ENCODE measurements at regions not wholly inside any gene's neighbourhood (a gene's known extent, or its start where the extent isn't known, plus 50 kb on each side); places are given as distances from the start of the nearest gene placed in this dataset.

DNA sequence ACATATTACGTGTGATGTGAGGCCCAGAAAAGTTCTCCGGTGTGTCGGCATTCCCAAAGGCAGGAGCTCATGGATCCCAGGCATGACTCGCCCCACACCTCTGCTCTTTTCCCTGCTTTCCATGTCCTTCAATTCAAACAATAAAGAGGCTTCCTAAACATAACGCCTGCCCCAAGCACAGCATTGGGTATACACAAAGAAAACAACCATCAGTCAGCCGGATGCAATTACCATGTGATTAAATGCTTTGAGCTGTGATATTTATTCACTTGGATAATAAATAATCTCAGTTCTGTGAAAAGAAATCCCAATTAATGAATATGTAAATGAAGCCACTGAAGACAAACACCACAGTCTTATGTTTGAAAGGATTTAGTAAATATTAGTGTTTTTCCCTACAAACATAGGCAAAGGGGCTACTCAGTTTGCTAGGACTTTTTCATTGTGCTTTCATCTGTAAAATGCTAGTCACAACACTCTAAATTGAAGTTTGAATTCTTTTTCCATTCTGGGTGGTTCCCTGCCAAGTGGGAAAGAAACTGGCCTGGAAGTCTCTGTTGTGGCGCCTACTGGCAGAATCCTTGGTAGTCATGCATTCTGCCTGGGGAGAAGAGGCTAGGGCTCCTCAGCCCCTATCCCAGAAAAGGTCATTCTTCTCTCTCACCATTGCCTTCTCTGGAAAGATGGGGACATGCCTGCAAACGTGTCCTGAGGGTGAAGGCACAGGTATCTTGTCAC lies 144.7 kb downstream of the COL6A3 start:
- no peaks in the 10 kb centered on the region for H3K27me3 ChIP-seq (ENCODE audit: insufficient read depth, low read length)
- H3K9me3 ChIP-seq (ENCODE audit: insufficient read depth, low read depth, low read length), result no peaks in the 10 kb centered on the region
- no peak overlapping the region for H3K4me3 ChIP-seq (ENCODE audit: low read length)
- no peaks in the 10 kb centered on the region for H3K36me3 ChIP-seq (ENCODE audit: insufficient read depth, low read depth, low read length)
- H3K4me1 ChIP-seq (ENCODE audit: insufficient read depth, low read length), result no peaks in the 10 kb centered on the region
- H3K27ac ChIP-seq (ENCODE audit: low read length), result no peak overlapping the region
- no peak overlapping the region for H3K9ac ChIP-seq (ENCODE audit: low read depth, low read length)

DNA sequence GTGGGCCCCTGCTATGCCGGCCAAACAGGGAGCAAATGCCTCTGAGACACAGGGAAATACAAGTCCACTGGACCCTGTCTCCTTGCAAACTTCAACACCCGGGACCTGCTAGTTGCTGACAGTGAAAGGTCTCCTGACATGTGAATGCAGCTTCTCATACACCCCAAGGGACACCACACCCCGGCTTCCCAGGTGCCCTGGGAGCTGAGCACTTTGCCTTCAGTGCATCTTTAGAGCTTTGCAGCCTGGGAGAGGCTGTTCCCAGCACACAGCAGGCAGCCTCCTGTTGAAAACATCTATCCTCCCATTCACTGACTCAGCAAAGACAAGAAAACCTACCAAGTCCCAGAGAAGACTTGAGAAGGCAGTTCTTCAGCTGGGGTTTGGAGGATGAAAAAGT lies 143.4 kb downstream of the COL6A3 start:
- no peaks in the 10 kb centered on the region for H3K4me1 ChIP-seq (ENCODE audit: insufficient read depth, low read length)
- H3K4me3 ChIP-seq (ENCODE audit: low read length), result no peak overlapping the region
- no peaks in the 10 kb centered on the region for H3K9me3 ChIP-seq (ENCODE audit: insufficient read depth, low read depth, low read length)
- H3K27me3 ChIP-seq (ENCODE audit: insufficient read depth, low read length), result no peaks in the 10 kb centered on the region
- no peak overlapping the region for H3K9ac ChIP-seq (ENCODE audit: low read depth, low read length)
- H3K36me3 ChIP-seq (ENCODE audit: insufficient read depth, low read depth, low read length), result no peaks in the 10 kb centered on the region
- no peak overlapping the region for H3K27ac ChIP-seq (ENCODE audit: low read length)

- no peaks in the 10 kb centered on the region for H3K27me3 ChIP-seq (ENCODE audit: insufficient read depth, low read length)
- no peaks in the 10 kb centered on the region for H3K9me3 ChIP-seq (ENCODE audit: insufficient read depth, low read depth, low read length)
- H3K9ac ChIP-seq (ENCODE audit: low read depth, low read length), result no peak overlapping the region
- H3K36me3 ChIP-seq (ENCODE audit: insufficient read depth, low read depth, low read length), result no peaks in the 10 kb centered on the region
- H3K4me3 ChIP-seq (ENCODE audit: low read length), result no peak overlapping the region
- H3K4me1 ChIP-seq (ENCODE audit: insufficient read depth, low read length), result no peaks in the 10 kb centered on the region
- H3K27ac ChIP-seq (ENCODE audit: low read length), result no peak overlapping the region
Observed at GRCh38 chr2:237271698-237272652, 142.0 kb downstream of the COL6A3 start.

All from iPS-20b (cell line).